ENCODE measurements at regions not wholly inside any gene's neighbourhood (a gene's known extent, or its start where the extent isn't known, plus 50 kb on each side); places are given as distances from the start of the nearest gene placed in this dataset.

DNA sequence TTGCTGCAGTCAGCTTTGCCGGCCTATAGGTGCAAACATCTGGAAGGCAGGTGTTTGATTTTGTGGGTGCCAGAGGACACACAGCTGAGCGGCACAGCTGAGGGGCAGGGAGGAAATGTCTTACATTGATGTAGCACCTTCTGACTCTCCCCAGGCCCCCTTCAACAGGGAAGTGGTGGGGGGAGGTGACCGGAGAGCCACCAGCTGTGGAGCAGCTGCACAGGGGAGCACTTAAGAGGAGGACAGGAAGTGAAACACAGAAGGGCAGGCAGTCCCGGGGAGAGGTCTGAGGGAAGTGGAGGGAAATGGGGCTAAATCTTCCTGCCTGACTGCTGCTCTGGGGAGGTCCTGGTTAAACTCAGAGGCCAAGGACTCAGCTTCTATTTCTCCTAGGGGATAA lies 409.1 kb downstream of the TNS1 start (continued):
- no peak for TF ChIP-seq MXI1 (IDR thresholded peaks at IDR 0.05; ENCODE audit: low read depth, low read length)
- TF ChIP-seq, protein P1, sequence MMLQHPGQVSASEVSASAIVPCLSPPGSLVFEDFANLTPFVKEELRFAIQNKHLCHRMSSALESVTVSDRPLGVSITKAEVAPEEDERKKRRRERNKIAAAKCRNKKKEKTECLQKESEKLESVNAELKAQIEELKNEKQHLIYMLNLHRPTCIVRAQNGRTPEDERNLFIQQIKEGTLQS (IDR thresholded peaks at IDR 0.05; ENCODE audit: borderline replicate concordance, extremely low read depth, low read depth, low read length): no peak
- no peak for TF ChIP-seq NR2C1 (IDR thresholded peaks at IDR 0.05)
- TF ChIP-seq ETV6 (conservative IDR thresholded peaks at IDR 0.05 in 1 of 2, IDR thresholded peaks at IDR 0.05 in 1 of 2; ENCODE audit: borderline replicate concordance in 1 of 2, low read depth in 1 of 2): peak in 1 of 2 experiments; percentile 24; a peak in 1 of 4 replicates
- TF ChIP-seq NRF1 (conservative IDR thresholded peaks at IDR 0.05; ENCODE audit: low read depth, low read length): no peak
- TF ChIP-seq, protein P2, sequence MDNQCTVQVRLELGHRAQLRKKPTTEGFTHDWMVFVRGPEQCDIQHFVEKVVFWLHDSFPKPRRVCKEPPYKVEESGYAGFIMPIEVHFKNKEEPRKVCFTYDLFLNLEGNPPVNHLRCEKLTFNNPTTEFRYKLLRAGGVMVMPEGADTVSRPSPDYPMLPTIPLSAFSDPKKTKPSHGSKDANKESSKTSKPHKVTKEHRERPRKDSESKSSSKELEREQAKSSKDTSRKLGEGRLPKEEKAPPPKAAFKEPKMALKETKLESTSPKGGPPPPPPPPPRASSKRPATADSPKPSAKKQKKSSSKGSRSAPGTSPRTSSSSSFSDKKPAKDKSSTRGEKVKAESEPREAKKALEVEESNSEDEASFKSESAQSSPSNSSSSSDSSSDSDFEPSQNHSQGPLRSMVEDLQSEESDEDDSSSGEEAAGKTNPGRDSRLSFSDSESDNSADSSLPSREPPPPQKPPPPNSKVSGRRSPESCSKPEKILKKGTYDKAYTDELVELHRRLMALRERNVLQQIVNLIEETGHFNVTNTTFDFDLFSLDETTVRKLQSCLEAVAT (IDR thresholded peaks at IDR 0.05): no peak
- TF ChIP-seq BCL11A (IDR thresholded peaks at IDR 0.05; ENCODE audit: low read depth, low read length): no peak
- 0 out of 2 replicates have a peak, but pooled peaks have one; percentile 39 for TF ChIP-seq SPI1 (IDR thresholded peaks at IDR 0.05; ENCODE audit: borderline replicate concordance, insufficient read depth, low read depth, low read length)
- TF ChIP-seq NBN (IDR thresholded peaks at IDR 0.05): no peak
- no peak for TF ChIP-seq STAT1 (conservative IDR thresholded peaks at IDR 0.05)
- peak; percentile 86; the same call in 1 of the 2 replicates for TF ChIP-seq TCF3 (IDR thresholded peaks at IDR 0.05; ENCODE audit: borderline replicate concordance, insufficient read depth, low read depth, low read length)
- TF ChIP-seq BRCA1 (IDR thresholded peaks at IDR 0.05; ENCODE audit: low read depth, low read length): no peak
- peak; percentile 79 for TF ChIP-seq GABPA (IDR thresholded peaks at IDR 0.05; ENCODE audit: low read depth)
- TF ChIP-seq POLR2AphosphoS2 (IDR thresholded peaks at IDR 0.05; ENCODE audit: low read depth, low read length): no peak

All from GM12878 (cell line).